Smooth muscle cell (in vitro differentiated cells): ENCODE measurements at regions not wholly inside any gene's neighbourhood (a gene's known extent, or its start where the extent isn't known, plus 50 kb on each side); places are given as distances from the start of the nearest gene placed in this dataset.

ENCODE experiments used
- DNase-seq: peaks from one replicate; lab custom pipeline; 2025; ENCODE audit not compliant: unreplicated experiment; lab: John Stamatoyannopoulos, UW
- H2AFZ ChIP-seq: fragments of 200-600 bp; sonication (generic); 2 replicates; pipeline ENCODE4 v1.6.0; 2016; ENCODE audit warnings: antibody characterized with exemption, low read depth, mild to moderate bottlenecking
- H3F3A ChIP-seq: fragments of 200-600 bp; sonication (generic); 2 replicates; pipeline ENCODE4 v1.6.0; 2017; ENCODE audit warnings: antibody characterized with exemption, low read depth
- H3K27ac ChIP-seq: fragments of 200-600 bp; sonication (generic); 2 replicates; pipeline ENCODE4 v1.5.1; 2016; ENCODE audit warnings: low read depth, mild to moderate bottlenecking
- H3K27me3 ChIP-seq: fragments of 200-600 bp; sonication (generic); 2 replicates; pipeline ENCODE4 v1.6.1; 2016; ENCODE audit warnings: low read depth, mild to moderate bottlenecking
- H3K36me3 ChIP-seq: fragments of 200-600 bp; sonication (generic); 2 replicates; pipeline ENCODE4 v1.5.1; 2016; ENCODE audit warnings: low read depth
- H3K4me1 ChIP-seq: fragments of 200-600 bp; sonication (generic); 2 replicates; pipeline ENCODE4 v1.5.1; 2016; ENCODE audit warnings: low read depth
- H3K4me2 ChIP-seq: fragments of 200-600 bp; sonication (generic); 2 replicates; pipeline ENCODE4 v1.6.0; 2016; ENCODE audit warnings: mild to moderate bottlenecking
- H3K4me3 ChIP-seq: fragments of 200-600 bp; sonication (generic); 2 replicates; pipeline ENCODE4 v1.5.1; 2016; ENCODE audit warnings: mild to moderate bottlenecking
- H3K79me2 ChIP-seq: fragments of 200-600 bp; sonication (generic); 2 replicates; pipeline ENCODE4 v1.6.0; 2016; ENCODE audit warnings: low read depth, mild to moderate bottlenecking
- H3K9ac ChIP-seq: fragments of 200-600 bp; sonication (generic); 2 replicates; pipeline ENCODE4 v1.6.0; 2016; ENCODE audit warnings: low read depth
- H3K9me3 ChIP-seq: fragments of 200-600 bp; sonication (generic); replicated peaks from 2 replicates; pipeline ENCODE4 v1.5.1; 2016; ENCODE audit warnings: low read depth
- H4K20me1 ChIP-seq: fragments of 200-600 bp; sonication (generic); 2 replicates; pipeline ENCODE4 v1.6.0; 2016; ENCODE audit warnings: low read depth
- WGBS: methylation state at CpG from one replicate; pipeline ENCODE4 v1.1.7; 2016; ENCODE audit warnings: low lambda C conversion rate; 5-methylcytosine and 5-hydroxymethylcytosine counted together
- TF ChIP-seq, protein P1 (sequence below): fragments of 200-600 bp; sonication (generic); IDR thresholded peaks from 2 replicates; pipeline ENCODE4 v1.5.1; 2017; ENCODE audit warnings: borderline replicate concordance, mild to moderate bottlenecking, antibody characterized with exemption; ENCODE audit not compliant: insufficient read depth, poor library complexity, severe bottlenecking

DNA sequence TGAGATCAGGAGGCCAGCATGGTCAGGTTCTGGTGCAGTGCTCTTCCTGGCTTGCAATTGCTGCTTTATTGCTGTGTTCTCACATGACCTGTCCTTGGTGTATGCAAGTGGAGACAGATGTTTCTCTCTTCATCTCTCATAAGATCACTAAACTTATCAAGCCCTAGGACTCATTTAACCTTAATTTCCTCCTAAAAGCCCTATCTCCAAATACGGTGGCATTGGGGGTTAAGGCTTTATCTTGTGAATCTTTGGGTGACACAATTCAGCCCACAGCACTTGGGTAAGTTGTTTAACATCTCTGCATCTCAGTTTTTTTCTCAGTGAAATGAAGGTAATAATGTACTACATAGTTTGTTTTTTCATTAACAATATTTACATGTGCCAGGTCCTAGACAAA, 152.4 kb downstream of the RWDD3 start:
- Histone ChIP-seq H3K4me2 (no peak overlapping the region), H3K4me3 (no peak overlapping the region), H3K27me3 (peaks cover 4% of the 10 kb centered on the region), H3F3A (no peaks in the 10 kb centered on the region), H2AFZ (no peak overlapping the region), H3K9ac (no peak overlapping the region), H3K9me3 (no peaks in the 10 kb centered on the region), H3K27ac (no peak overlapping the region), H3K4me1 (no peaks in the 10 kb centered on the region), H4K20me1 (no peaks in the 10 kb centered on the region), H3K79me2 (no peaks in the 10 kb centered on the region), H3K36me3 (no peaks in the 10 kb centered on the region)
- DNase-seq: no peak
- TF ChIP-seq, protein P1, sequence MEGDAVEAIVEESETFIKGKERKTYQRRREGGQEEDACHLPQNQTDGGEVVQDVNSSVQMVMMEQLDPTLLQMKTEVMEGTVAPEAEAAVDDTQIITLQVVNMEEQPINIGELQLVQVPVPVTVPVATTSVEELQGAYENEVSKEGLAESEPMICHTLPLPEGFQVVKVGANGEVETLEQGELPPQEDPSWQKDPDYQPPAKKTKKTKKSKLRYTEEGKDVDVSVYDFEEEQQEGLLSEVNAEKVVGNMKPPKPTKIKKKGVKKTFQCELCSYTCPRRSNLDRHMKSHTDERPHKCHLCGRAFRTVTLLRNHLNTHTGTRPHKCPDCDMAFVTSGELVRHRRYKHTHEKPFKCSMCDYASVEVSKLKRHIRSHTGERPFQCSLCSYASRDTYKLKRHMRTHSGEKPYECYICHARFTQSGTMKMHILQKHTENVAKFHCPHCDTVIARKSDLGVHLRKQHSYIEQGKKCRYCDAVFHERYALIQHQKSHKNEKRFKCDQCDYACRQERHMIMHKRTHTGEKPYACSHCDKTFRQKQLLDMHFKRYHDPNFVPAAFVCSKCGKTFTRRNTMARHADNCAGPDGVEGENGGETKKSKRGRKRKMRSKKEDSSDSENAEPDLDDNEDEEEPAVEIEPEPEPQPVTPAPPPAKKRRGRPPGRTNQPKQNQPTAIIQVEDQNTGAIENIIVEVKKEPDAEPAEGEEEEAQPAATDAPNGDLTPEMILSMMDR: no peak
- WGBS: 48% methylated on average over 1 of the region's 1 CpG

DNA sequence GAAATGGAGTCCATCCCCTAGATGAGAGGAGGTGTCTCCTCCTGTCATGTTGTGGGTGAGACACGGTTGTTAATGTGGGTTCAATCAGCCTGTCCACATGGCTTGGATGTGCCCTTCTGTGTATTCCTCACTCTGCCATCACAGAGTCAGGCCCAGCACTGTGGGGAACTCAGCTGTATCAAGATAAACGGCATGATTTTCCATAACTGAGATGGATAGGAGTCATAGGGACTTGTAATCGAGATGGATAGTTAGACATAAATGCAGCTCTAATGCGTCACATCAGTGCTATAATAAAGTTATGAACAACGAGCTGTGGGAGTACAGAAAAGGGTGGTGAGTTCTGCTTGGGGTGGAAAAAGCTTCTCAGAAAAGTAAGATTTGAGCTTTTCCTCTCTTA, 152.9 kb downstream of the RWDD3 start:
- TF ChIP-seq, protein P1: no peak
- Histone ChIP-seq H3K27ac (no peak overlapping the region), H3K79me2 (no peaks in the 10 kb centered on the region), H2AFZ (no peak overlapping the region), H3K9ac (no peak overlapping the region), H4K20me1 (no peaks in the 10 kb centered on the region), H3K9me3 (no peaks in the 10 kb centered on the region), H3K27me3 (peaks cover 4% of the 10 kb centered on the region), H3K4me3 (no peak overlapping the region), H3K4me2 (no peak overlapping the region), H3F3A (no peaks in the 10 kb centered on the region), H3K36me3 (no peaks in the 10 kb centered on the region), H3K4me1 (no peaks in the 10 kb centered on the region)
- 84% methylated on average over 5 of the region's 5 CpGs for WGBS
- no peak for DNase-seq

DNA sequence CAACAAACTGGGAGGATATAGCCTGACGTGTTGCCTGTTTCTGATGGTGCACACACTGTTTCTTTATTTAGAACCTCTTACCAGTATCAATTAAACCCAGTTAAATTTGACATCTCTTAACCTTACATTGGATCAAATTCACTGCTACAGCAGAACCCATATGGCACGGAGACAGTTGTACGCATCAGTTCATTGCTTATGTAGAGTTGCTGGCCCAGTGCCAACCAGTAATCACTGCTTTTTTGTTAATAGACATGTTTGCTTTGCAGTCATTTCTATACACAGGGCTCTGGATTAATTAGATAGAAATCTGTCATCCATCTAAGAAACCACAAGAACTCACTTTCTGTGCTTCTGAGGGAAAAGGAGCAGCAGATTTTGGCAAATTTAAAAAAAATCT, 154.0 kb downstream of the RWDD3 start:
- 86% methylated on average over 3 of the region's 3 CpGs for WGBS
- Histone ChIP-seq H3K9ac (no peak overlapping the region), H3K27me3 (peaks cover 4% of the 10 kb centered on the region), H3K9me3 (no peaks in the 10 kb centered on the region), H3K4me3 (no peak overlapping the region), H3K4me2 (no peak overlapping the region), H3K79me2 (no peaks in the 10 kb centered on the region), H4K20me1 (no peaks in the 10 kb centered on the region), H3K36me3 (no peaks in the 10 kb centered on the region), H2AFZ (no peak overlapping the region), H3F3A (no peaks in the 10 kb centered on the region), H3K4me1 (no peaks in the 10 kb centered on the region), H3K27ac (no peak overlapping the region)
- DNase-seq: no peak
- TF ChIP-seq, protein P1: no peak

DNA sequence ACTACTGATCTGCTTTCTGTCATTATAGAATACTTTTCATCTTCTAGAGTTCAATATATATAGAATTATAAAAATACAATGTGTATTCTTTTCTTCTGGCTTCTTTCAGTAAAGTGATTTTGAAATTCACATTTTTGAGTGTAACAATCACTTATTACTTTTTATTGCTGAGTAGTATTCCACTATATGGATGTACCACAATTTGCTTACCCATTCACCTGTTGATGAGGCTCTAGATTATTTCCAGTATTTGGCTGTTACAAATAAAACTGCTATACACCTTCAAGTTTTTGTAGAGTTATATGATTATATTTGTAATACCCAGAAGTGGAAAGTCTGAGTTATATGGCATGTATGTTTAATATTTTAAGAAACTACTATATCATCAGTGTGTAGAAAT, 159.4 kb downstream of the RWDD3 start:
- H4K20me1 ChIP-seq: no peaks in the 10 kb centered on the region
- no peaks in the 10 kb centered on the region for H3K36me3 ChIP-seq
- H3K4me1 ChIP-seq: no peaks in the 10 kb centered on the region
- no peak overlapping the region for H2AFZ ChIP-seq
- no peaks in the 10 kb centered on the region for H3K27me3 ChIP-seq
- H3K27ac ChIP-seq: no peak overlapping the region
- no peaks in the 10 kb centered on the region for H3K9me3 ChIP-seq
- H3F3A ChIP-seq: no peaks in the 10 kb centered on the region
- no peak overlapping the region for H3K4me2 ChIP-seq
- no peak for DNase-seq
- TF ChIP-seq, protein P1: no peak
- H3K9ac ChIP-seq: no peak overlapping the region
- H3K4me3 ChIP-seq: no peak overlapping the region
- no peaks in the 10 kb centered on the region for H3K79me2 ChIP-seq
